Stimulated activated naive B cell treated with anti-CD40 and anti-IgM and Interleukin-4, amounts not matched to agents 10 μg/mL and 1 μg/mL and 100 μg/mL, for 72 hours (primary cell): ENCODE measurements at regions not wholly inside any gene's neighbourhood (a gene's known extent, or its start where the extent isn't known, plus 50 kb on each side); places are given as distances from the start of the nearest gene placed in this dataset.

ENCODE experiments used
- ATAC-seq, 2 donors: fragments of 150-1000 bp; cut with Tn5 transposase; replicated peaks; 2 replicates each; pipeline ENCODE4 v1.10.0; 2021; ENCODE audit warnings: moderate library complexity in 1 of 2
- DNase-seq: peaks from one replicate; pipeline ENCODE4 v3.0.0; 2021
- H3K27ac Mint-ChIP-seq: one replicate; pipeline ENCODE4 v1.8.0; 2022; ENCODE audit warnings: mild to moderate bottlenecking, mixed read lengths
- H3K27me3 Mint-ChIP-seq, 2 donors: one replicate each; pipeline ENCODE4 v1.8.0; 2022; ENCODE audit warnings: mixed read lengths in 2 of 2
- H3K36me3 Mint-ChIP-seq, 2 donors: one replicate each; pipeline ENCODE4 v1.8.0; 2022; ENCODE audit warnings: mixed read lengths in 2 of 2, mild to moderate bottlenecking in 1 of 2
- H3K4me1 Mint-ChIP-seq, 2 donors: one replicate each; pipeline ENCODE4 v1.8.0; 2022; ENCODE audit warnings: mixed read lengths in 2 of 2, mild to moderate bottlenecking in 1 of 2
- H3K4me3 Mint-ChIP-seq, 2 donors: one replicate each; pipeline ENCODE4 v1.8.0; 2022; ENCODE audit warnings: mild to moderate bottlenecking in 2 of 2, mixed read lengths in 2 of 2, moderate library complexity in 1 of 2
- H3K9me3 Mint-ChIP-seq, 2 donors: one replicate each; pipeline ENCODE4 v1.8.0; 2022; ENCODE audit warnings: mixed read lengths in 2 of 2, mild to moderate bottlenecking in 1 of 2

- DNase-seq: no peak
- ATAC-seq: no peak
- no peak overlapping the region for H3K4me3 Mint-ChIP-seq
- H3K36me3 Mint-ChIP-seq: no peaks in the 10 kb centered on the region
- H3K9me3 Mint-ChIP-seq: peaks cover 7 to 16% of the 10 kb centered on the region in 2 donors
- H3K4me1 Mint-ChIP-seq: no peaks in the 10 kb centered on the region
- no peak overlapping the region for H3K27ac Mint-ChIP-seq
- H3K27me3 Mint-ChIP-seq: no peaks in the 10 kb centered on the region
Observed at GRCh38 chr7:97466071-97466470, 265.8 kb upstream of the TAC1 start.

- no peaks in the 10 kb centered on the region for H3K27me3 Mint-ChIP-seq
- H3K4me1 Mint-ChIP-seq: no peaks in the 10 kb centered on the region
- H3K4me3 Mint-ChIP-seq: no peak overlapping the region
- ATAC-seq (no peak), DNase-seq (no peak)
- peaks cover 2 to 8% of the 10 kb centered on the region in 2 donors for H3K9me3 Mint-ChIP-seq
- H3K36me3 Mint-ChIP-seq: no peaks in the 10 kb centered on the region
- no peak overlapping the region for H3K27ac Mint-ChIP-seq
Observed at GRCh38 chr7:97466999-97467740, 264.7 kb upstream of the TAC1 start.

GRCh38 chr7:97468493-97468892 is 263.4 kb upstream of the TAC1 start:
- H3K4me3 Mint-ChIP-seq: no peak overlapping the region
- H3K27ac Mint-ChIP-seq: no peak overlapping the region
- no peak for DNase-seq
- ATAC-seq: no peak
- no peaks in the 10 kb centered on the region for H3K4me1 Mint-ChIP-seq
- no peaks in the 10 kb centered on the region for H3K36me3 Mint-ChIP-seq
- no peaks in the 10 kb centered on the region for H3K27me3 Mint-ChIP-seq
- peaks cover 0 to 2% of the 10 kb centered on the region in 2 donors for H3K9me3 Mint-ChIP-seq

GRCh38 chr7:97470726-97471125 is 261.2 kb upstream of the TAC1 start:
- Mint-ChIP-seq H3K4me3 (no peak overlapping the region), H3K27me3 (no peaks in the 10 kb centered on the region), H3K9me3 (no peaks in the 10 kb centered on the region), H3K36me3 (no peaks in the 10 kb centered on the region), H3K4me1 (no peaks in the 10 kb centered on the region), H3K27ac (no peak overlapping the region)
- no peak for DNase-seq
- no peak for ATAC-seq

- ATAC-seq (no peak), DNase-seq (no peak)
- Mint-ChIP-seq H3K27me3 (no peaks in the 10 kb centered on the region), H3K9me3 (no peaks in the 10 kb centered on the region), H3K36me3 (no peaks in the 10 kb centered on the region), H3K27ac (no peak overlapping the region), H3K4me3 (no peak overlapping the region), H3K4me1 (no peaks in the 10 kb centered on the region)
Observed at GRCh38 chr7:97471491-97471890, 260.4 kb upstream of the TAC1 start.

- DNase-seq: no peak
- Mint-ChIP-seq H3K4me1 (no peaks in the 10 kb centered on the region), H3K36me3 (no peaks in the 10 kb centered on the region), H3K9me3 (no peaks in the 10 kb centered on the region), H3K27ac (no peak overlapping the region), H3K27me3 (no peaks in the 10 kb centered on the region), H3K4me3 (no peak overlapping the region)
- no peak for ATAC-seq
Observed at GRCh38 chr7:97479740-97480290, 252.1 kb upstream of the TAC1 start.

GRCh38 chr7:97480772-97481390 is 251.0 kb upstream of the TAC1 start:
- no peaks in the 10 kb centered on the region for H3K27me3 Mint-ChIP-seq
- DNase-seq: no peak
- no peaks in the 10 kb centered on the region for H3K9me3 Mint-ChIP-seq
- no peak overlapping the region for H3K4me3 Mint-ChIP-seq
- H3K4me1 Mint-ChIP-seq: no peaks in the 10 kb centered on the region
- no peaks in the 10 kb centered on the region for H3K36me3 Mint-ChIP-seq
- H3K27ac Mint-ChIP-seq: no peak overlapping the region
- ATAC-seq: no peak

GRCh38 chr7:97495487-97495886 is 236.4 kb upstream of the TAC1 start:
- Mint-ChIP-seq H3K4me1 (no peaks in the 10 kb centered on the region), H3K9me3 (peaks cover 3 to 4% of the 10 kb centered on the region in 2 donors), H3K36me3 (no peaks in the 10 kb centered on the region), H3K27ac (no peak overlapping the region), H3K27me3 (no peaks in the 10 kb centered on the region), H3K4me3 (no peak overlapping the region)
- ATAC-seq (no peak), DNase-seq (no peak)

- Mint-ChIP-seq H3K4me1 (no peaks in the 10 kb centered on the region), H3K4me3 (no peak overlapping the region), H3K9me3 (peaks cover 0 to 2% of the 10 kb centered on the region in 2 donors), H3K36me3 (no peaks in the 10 kb centered on the region), H3K27me3 (no peaks in the 10 kb centered on the region), H3K27ac (no peak overlapping the region)
- no peak for DNase-seq
- peak in 1 of 2 donors; percentile 52 for ATAC-seq
Observed at GRCh38 chr7:97499204-97499603, 232.7 kb upstream of the TAC1 start.

- Mint-ChIP-seq H3K4me3 (no peak overlapping the region), H3K36me3 (no peaks in the 10 kb centered on the region), H3K4me1 (no peaks in the 10 kb centered on the region), H3K27ac (no peak overlapping the region), H3K27me3 (no peaks in the 10 kb centered on the region), H3K9me3 (peaks cover 0 to 2% of the 10 kb centered on the region in 2 donors)
- ATAC-seq (no peak), DNase-seq (no peak)
Observed at GRCh38 chr7:97503367-97504094, 228.4 kb upstream of the TAC1 start.

GRCh38 chr7:97506728-97507127 is 225.2 kb upstream of the TAC1 start:
- H3K27me3 Mint-ChIP-seq: no peaks in the 10 kb centered on the region
- H3K4me1 Mint-ChIP-seq: no peaks in the 10 kb centered on the region
- DNase-seq: no peak
- ATAC-seq: no peak
- H3K4me3 Mint-ChIP-seq: no peak overlapping the region
- H3K27ac Mint-ChIP-seq: no peak overlapping the region
- peaks cover 0 to 2% of the 10 kb centered on the region in 2 donors for H3K9me3 Mint-ChIP-seq
- H3K36me3 Mint-ChIP-seq: no peaks in the 10 kb centered on the region

GRCh38 chr7:97512441-97513207 is 219.3 kb upstream of the TAC1 start:
- Mint-ChIP-seq H3K27ac (no peak overlapping the region), H3K27me3 (no peaks in the 10 kb centered on the region), H3K36me3 (no peaks in the 10 kb centered on the region), H3K4me1 (no peaks in the 10 kb centered on the region), H3K4me3 (no peak overlapping the region), H3K9me3 (no peaks in the 10 kb centered on the region)
- DNase-seq (no peak), ATAC-seq (no peak)

- no peaks in the 10 kb centered on the region for H3K27me3 Mint-ChIP-seq
- H3K4me1 Mint-ChIP-seq: no peaks in the 10 kb centered on the region
- DNase-seq (no peak), ATAC-seq (peak; percentile 49 to 51)
- no peak overlapping the region for H3K4me3 Mint-ChIP-seq
- no peaks in the 10 kb centered on the region for H3K36me3 Mint-ChIP-seq
- H3K9me3 Mint-ChIP-seq: no peaks in the 10 kb centered on the region
- no peak overlapping the region for H3K27ac Mint-ChIP-seq
Observed at GRCh38 chr7:97513326-97513725, 218.6 kb upstream of the TAC1 start.

GRCh38 chr7:97541188-97541587 is 190.7 kb upstream of the TAC1 start:
- Mint-ChIP-seq H3K36me3 (no peaks in the 10 kb centered on the region), H3K4me3 (no peak overlapping the region), H3K27me3 (no peaks in the 10 kb centered on the region), H3K9me3 (peaks cover 0 to 6% of the 10 kb centered on the region in 2 donors), H3K4me1 (no peaks in the 10 kb centered on the region), H3K27ac (no peak overlapping the region)
- DNase-seq (no peak), ATAC-seq (no peak)
